ENCODE measurements at regions not wholly inside any gene's neighbourhood (a gene's known extent, or its start where the extent isn't known, plus 50 kb on each side); places are given as distances from the start of the nearest gene placed in this dataset.

GRCh38 chr10:36634916-36635315 lies 490.5 kb upstream of the ANKRD30A start:
- TF ChIP-seq, protein P1, sequence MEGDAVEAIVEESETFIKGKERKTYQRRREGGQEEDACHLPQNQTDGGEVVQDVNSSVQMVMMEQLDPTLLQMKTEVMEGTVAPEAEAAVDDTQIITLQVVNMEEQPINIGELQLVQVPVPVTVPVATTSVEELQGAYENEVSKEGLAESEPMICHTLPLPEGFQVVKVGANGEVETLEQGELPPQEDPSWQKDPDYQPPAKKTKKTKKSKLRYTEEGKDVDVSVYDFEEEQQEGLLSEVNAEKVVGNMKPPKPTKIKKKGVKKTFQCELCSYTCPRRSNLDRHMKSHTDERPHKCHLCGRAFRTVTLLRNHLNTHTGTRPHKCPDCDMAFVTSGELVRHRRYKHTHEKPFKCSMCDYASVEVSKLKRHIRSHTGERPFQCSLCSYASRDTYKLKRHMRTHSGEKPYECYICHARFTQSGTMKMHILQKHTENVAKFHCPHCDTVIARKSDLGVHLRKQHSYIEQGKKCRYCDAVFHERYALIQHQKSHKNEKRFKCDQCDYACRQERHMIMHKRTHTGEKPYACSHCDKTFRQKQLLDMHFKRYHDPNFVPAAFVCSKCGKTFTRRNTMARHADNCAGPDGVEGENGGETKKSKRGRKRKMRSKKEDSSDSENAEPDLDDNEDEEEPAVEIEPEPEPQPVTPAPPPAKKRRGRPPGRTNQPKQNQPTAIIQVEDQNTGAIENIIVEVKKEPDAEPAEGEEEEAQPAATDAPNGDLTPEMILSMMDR (IDR thresholded peaks at IDR 0.05), result no peak
- no peak for TF ChIP-seq POLR2A (IDR thresholded peaks at IDR 0.05)

Measured in Peyer's patch (tissue), 4 donors.